Testis (tissue), 2 donors: ENCODE measurements at regions not wholly inside any gene's neighbourhood (a gene's known extent, or its start where the extent isn't known, plus 50 kb on each side); places are given as distances from the start of the nearest gene placed in this dataset.

Source experiments
- DNase-seq: peaks from one replicate; pipeline ENCODE4 v3.0.0-alpha.2; 2019
- H3K27ac ChIP-seq, 2 donors: fragments of 200-600 bp; sonication (generic); one replicate each; pipeline ENCODE4 v1.5.1; 2019
- H3K27me3 ChIP-seq: fragments of 200-600 bp; sonication (generic); one replicate; pipeline ENCODE4 v1.5.1; 2019
- H3K36me3 ChIP-seq: fragments of 200-600 bp; sonication (generic); one replicate; pipeline ENCODE4 v1.5.1; 2017; ENCODE audit warnings: low read depth; ENCODE audit errors: missing control alignments
- H3K4me1 ChIP-seq: fragments of 200-600 bp; sonication (generic); one replicate; pipeline ENCODE4 v1.5.1; 2019
- H3K4me3 ChIP-seq, 2 donors: fragments of 200-600 bp; sonication (generic); one replicate each; pipeline ENCODE4 v1.5.1; 2017 to 2019
- H3K9me3 ChIP-seq: fragments of 200-600 bp; sonication (generic); one replicate; pipeline ENCODE4 v1.5.1; 2017
- POLR2A ChIP-seq: fragments of 450-650 bp; IDR thresholded peaks from one replicate; pipeline ENCODE4 v1.6.1; 2017; ENCODE audit warnings: antibody characterized with exemption, mild to moderate bottlenecking, moderate library complexity
- whole genome bisulfite sequencing, 2 donors: methylation state at CpG; one replicate each; pipeline ENCODE4 v1.1.5; 2018; 5-methylcytosine and 5-hydroxymethylcytosine counted together
- intact Hi-C: fragments of 100-400 bp; cut with DNase I; formaldehyde crosslinking; loops from one replicate; pipeline ENCODE4 v1.15.1; 2023; ENCODE audit warnings: low total_unique reads
- TF ChIP-seq, protein P1 (sequence below), 3 experiments: fragments of 450-650 bp in 2 of 3; fragments of 200-600 bp in 1 of 3; sonication (generic) in 1 of 3; IDR thresholded peaks; one replicate each; pipeline ENCODE4 v1.5.1; 2016 to 2019; ENCODE audit warnings: antibody characterized with exemption in 3 of 3, mild to moderate bottlenecking in 2 of 3, moderate library complexity in 1 of 3

GRCh38 chr20:24895898-24896658 is 53.0 kb upstream of the CST7 start:
- TF ChIP-seq, protein P1, sequence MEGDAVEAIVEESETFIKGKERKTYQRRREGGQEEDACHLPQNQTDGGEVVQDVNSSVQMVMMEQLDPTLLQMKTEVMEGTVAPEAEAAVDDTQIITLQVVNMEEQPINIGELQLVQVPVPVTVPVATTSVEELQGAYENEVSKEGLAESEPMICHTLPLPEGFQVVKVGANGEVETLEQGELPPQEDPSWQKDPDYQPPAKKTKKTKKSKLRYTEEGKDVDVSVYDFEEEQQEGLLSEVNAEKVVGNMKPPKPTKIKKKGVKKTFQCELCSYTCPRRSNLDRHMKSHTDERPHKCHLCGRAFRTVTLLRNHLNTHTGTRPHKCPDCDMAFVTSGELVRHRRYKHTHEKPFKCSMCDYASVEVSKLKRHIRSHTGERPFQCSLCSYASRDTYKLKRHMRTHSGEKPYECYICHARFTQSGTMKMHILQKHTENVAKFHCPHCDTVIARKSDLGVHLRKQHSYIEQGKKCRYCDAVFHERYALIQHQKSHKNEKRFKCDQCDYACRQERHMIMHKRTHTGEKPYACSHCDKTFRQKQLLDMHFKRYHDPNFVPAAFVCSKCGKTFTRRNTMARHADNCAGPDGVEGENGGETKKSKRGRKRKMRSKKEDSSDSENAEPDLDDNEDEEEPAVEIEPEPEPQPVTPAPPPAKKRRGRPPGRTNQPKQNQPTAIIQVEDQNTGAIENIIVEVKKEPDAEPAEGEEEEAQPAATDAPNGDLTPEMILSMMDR (IDR thresholded peaks at IDR 0.05): no peak
- TF ChIP-seq POLR2A: no peak
- DNase-seq: no peak
- 90 to 92% methylated on average over 8 to 10 of the region's 10 CpGs for WGBS, 2 donors
- H3K27ac ChIP-seq: peak overlapping the region; percentile 12 to 60
- intact Hi-C loops: no loop called here
- no peak overlapping the region for H3K4me3 ChIP-seq
- no peaks in the 10 kb centered on the region for H3K27me3 ChIP-seq
- H3K9me3 ChIP-seq: no peaks in the 10 kb centered on the region
- peaks cover 19% of the 10 kb centered on the region for H3K4me1 ChIP-seq
- no peaks in the 10 kb centered on the region for H3K36me3 ChIP-seq

- intact Hi-C loops: no loop called here
- 76 to 87% methylated on average over 5 of the region's 5 CpGs for WGBS, 2 donors
These were observed 52.1 kb upstream of the CST7 start for GRCh38 chr20:24896984-24897383.

DNA sequence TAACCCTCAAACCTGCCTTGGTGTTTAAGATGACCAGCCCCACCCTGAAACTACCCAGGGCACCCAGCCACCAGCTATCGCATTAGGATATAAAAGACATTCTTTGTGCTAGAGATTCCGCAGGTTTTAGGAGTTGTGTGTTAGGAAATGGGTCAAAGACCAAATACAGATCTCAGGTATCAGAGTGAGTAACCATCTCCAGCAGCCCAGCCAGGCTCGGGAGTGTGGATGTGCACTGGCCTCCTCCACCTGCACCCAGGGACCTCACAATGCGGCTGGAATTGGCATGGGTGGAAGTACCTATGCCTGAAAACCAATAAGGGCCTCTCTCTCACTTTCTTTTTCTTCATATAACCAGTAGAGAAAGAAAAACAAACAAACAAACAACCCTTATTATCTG is 51.1 kb upstream of the CST7 start:
- Histone ChIP-seq H3K27ac (no peak overlapping the region), H3K36me3 (no peaks in the 10 kb centered on the region), H3K27me3 (no peaks in the 10 kb centered on the region), H3K4me3 (no peak overlapping the region), H3K9me3 (no peaks in the 10 kb centered on the region), H3K4me1 (peaks cover 19% of the 10 kb centered on the region)
- no peak for DNase-seq
- 86 to 92% methylated on average over 4 of the region's 4 CpGs for WGBS, 2 donors
- intact Hi-C loops: no loop called here
- TF ChIP-seq, protein P1 (IDR thresholded peaks at IDR 0.05): no peak
- no peak for TF ChIP-seq POLR2A

More at GRCh38 chr20:24896984-24897383, 52.1 kb upstream of the CST7 start:
- H3K27ac ChIP-seq: no peak overlapping the region
- H3K9me3 ChIP-seq: no peaks in the 10 kb centered on the region
- no peaks in the 10 kb centered on the region for H3K27me3 ChIP-seq
- TF ChIP-seq, protein P1 (IDR thresholded peaks at IDR 0.05): no peak
- no peak for TF ChIP-seq POLR2A
- DNase-seq: no peak
- H3K36me3 ChIP-seq: no peaks in the 10 kb centered on the region
- no peak overlapping the region for H3K4me3 ChIP-seq
- peaks cover 19% of the 10 kb centered on the region for H3K4me1 ChIP-seq

DNA sequence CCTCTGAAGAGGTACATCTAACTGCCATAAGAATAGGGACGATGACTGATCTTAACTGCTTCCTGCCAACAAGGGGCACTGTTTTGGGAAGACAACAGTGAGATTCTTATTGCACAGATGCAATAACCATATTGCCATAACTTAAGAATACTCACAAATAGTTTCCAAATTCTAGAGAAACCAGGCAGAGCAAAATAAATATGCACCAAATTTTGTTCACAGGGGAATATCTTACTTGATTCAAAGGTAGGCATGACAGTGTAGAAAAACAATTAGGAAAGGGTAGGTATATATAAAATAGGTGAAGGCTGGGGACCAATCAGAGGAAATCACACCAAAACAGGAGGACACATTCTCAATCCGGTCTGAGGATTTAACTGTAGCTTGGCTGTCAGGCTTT is 49.9 kb upstream of the CST7 start:
- H3K27ac ChIP-seq: no peak overlapping the region
- intact Hi-C loops: no loop called here
- 91 to 93% methylated on average over 2 of the region's 2 CpGs for WGBS, 2 donors
- H3K9me3 ChIP-seq: no peaks in the 10 kb centered on the region
- no peak for TF ChIP-seq POLR2A
- no peak for DNase-seq
- H3K27me3 ChIP-seq: no peaks in the 10 kb centered on the region
- no peak overlapping the region for H3K4me3 ChIP-seq
- no peaks in the 10 kb centered on the region for H3K36me3 ChIP-seq
- H3K4me1 ChIP-seq: peaks cover 9% of the 10 kb centered on the region
